IMR-90 (cell line): ENCODE measurements at regions not wholly inside any gene's neighbourhood (a gene's known extent, or its start where the extent isn't known, plus 50 kb on each side); places are given as distances from the start of the nearest gene placed in this dataset.

Experiments
- ATAC-seq: fragments of 200-7000 bp; cut with Tn5 transposase; 2 replicates; pipeline ENCODE4 v1.9.1; 2020; ENCODE audit warnings: low read depth, mild to moderate bottlenecking, moderate library complexity
- BruUV-seq: library from RNA; stranded (reverse); fragments of 400-500 nt; replicated peaks from 2 replicates; lab custom pipeline; 2021; lab: Mats Ljungman, UMichigan
- CTCF ChIA-PET: fragments of 300-600 bp; formaldehyde crosslinking; extraction: SDS; loops from one replicate; lab custom pipeline; 2021; ENCODE audit warnings: antibody characterized with exemption; lab: Yijun Ruan, JAX
- POLR2A ChIA-PET: fragments of 300-600 bp; sonication (Branson Sonifier 250); formaldehyde crosslinking; loops from one replicate; lab custom pipeline; 2022; ENCODE audit warnings: antibody characterized with exemption; ENCODE audit not compliant: unreplicated experiment; lab: Charles Lee
- DNase-seq: peaks from one replicate; pipeline ENCODE4 v3.0.0; 2013
- H2AFZ ChIP-seq: replicated peaks from 2 replicates; pipeline ENCODE3; 2013; ENCODE audit warnings: low read length, mild to moderate bottlenecking; ENCODE audit not compliant: poor library complexity
- H2AK5ac ChIP-seq: 2 replicates; pipeline ENCODE4 v1.6.1; 2013; ENCODE audit warnings: low read depth, low read length, inconsistent platforms
- H2AK9ac ChIP-seq: replicated peaks from 2 replicates; pipeline ENCODE3; 2013; ENCODE audit warnings: mild to moderate bottlenecking, low read depth, low read length, moderate library complexity; ENCODE audit not compliant: poor library complexity
- H2BK120ac ChIP-seq: 2 replicates; pipeline ENCODE4 v1.6.1; 2013; ENCODE audit warnings: low read depth, low read length, inconsistent platforms
- H2BK15ac ChIP-seq: 3 replicates; pipeline ENCODE4 v1.6.1; 2013; ENCODE audit warnings: low read depth, low read length, inconsistent platforms
- H2BK20ac ChIP-seq: 2 replicates; pipeline ENCODE4 v1.6.1; 2013; ENCODE audit warnings: low read depth, mild to moderate bottlenecking, inconsistent platforms, low read length, moderate library complexity
- H2BK5ac ChIP-seq: 2 replicates; pipeline ENCODE4 v1.6.1; 2013; ENCODE audit warnings: mild to moderate bottlenecking, low read depth, low read length, inconsistent platforms; ENCODE audit not compliant: poor library complexity, severe bottlenecking
- H3K14ac ChIP-seq: replicated peaks from 2 replicates; pipeline ENCODE4 v1.6.1; 2013; ENCODE audit warnings: low read depth, low read length, inconsistent platforms
- H3K18ac ChIP-seq: 2 replicates; pipeline ENCODE4 v1.6.1; 2013; ENCODE audit warnings: low read depth, low read length, control low read depth
- H3K23ac ChIP-seq: 2 replicates; pipeline ENCODE4 v1.6.1; 2013; ENCODE audit warnings: low read depth, low read length, inconsistent platforms
- H3K27ac ChIP-seq: 2 replicates; pipeline ENCODE4 v1.5.1; 2013; ENCODE audit warnings: mild to moderate bottlenecking, control low read depth, low read length; ENCODE audit not compliant: insufficient read depth
- H3K27me3 ChIP-seq: 2 replicates; pipeline ENCODE4 v1.6.1; 2013; ENCODE audit warnings: low read length; ENCODE audit not compliant: control insufficient read depth, insufficient read depth
- H3K36me3 ChIP-seq: 2 replicates; pipeline ENCODE4 v1.6.1; 2013; ENCODE audit warnings: low read length, mixed read lengths; ENCODE audit not compliant: control insufficient read depth, insufficient read depth
- H3K4ac ChIP-seq: 2 replicates; pipeline ENCODE4 v1.6.1; 2013; ENCODE audit warnings: low read depth, low read length, inconsistent platforms
- H3K4me1 ChIP-seq: 2 replicates; pipeline ENCODE4 v1.6.1; 2013; ENCODE audit warnings: low read length, mixed read lengths; ENCODE audit not compliant: control insufficient read depth, insufficient read depth
- H3K4me2 ChIP-seq: 2 replicates; pipeline ENCODE4 v1.6.1; 2013; ENCODE audit warnings: low read depth, mild to moderate bottlenecking, control low read depth, low read length, moderate library complexity
- H3K4me3 ChIP-seq: 2 replicates; pipeline ENCODE4 v1.5.1; 2013; ENCODE audit warnings: low read depth, mild to moderate bottlenecking, control low read depth, low read length, moderate library complexity; ENCODE audit not compliant: insufficient read depth
- H3K56ac ChIP-seq: 2 replicates; pipeline ENCODE4 v1.6.1; 2013; ENCODE audit warnings: low read length, inconsistent platforms; ENCODE audit not compliant: insufficient read depth; ENCODE audit errors: extremely low read depth
- H3K79me1 ChIP-seq, 2 experiments: 2 replicates each; pipeline ENCODE4 v1.6.1; 2013; ENCODE audit warnings: low read length in 2 of 2, inconsistent platforms in 1 of 2, low read depth in 1 of 2
- H3K9ac ChIP-seq: 2 replicates; pipeline ENCODE4 v1.6.1; 2013; ENCODE audit warnings: low read depth, low read length, control low read depth
- H3K9me1 ChIP-seq: 2 replicates; pipeline ENCODE4 v1.6.1; 2013; ENCODE audit warnings: low read length, inconsistent platforms; ENCODE audit not compliant: insufficient read depth
- H3K9me3 ChIP-seq: 2 replicates; pipeline ENCODE4 v1.6.1; 2013; ENCODE audit warnings: low read length; ENCODE audit not compliant: control insufficient read depth, insufficient read depth
- H4K20me1 ChIP-seq: 2 replicates; pipeline ENCODE4 v1.6.1; 2013; ENCODE audit warnings: low read length, inconsistent platforms; ENCODE audit not compliant: insufficient read depth
- H4K5ac ChIP-seq: 2 replicates; pipeline ENCODE4 v1.6.1; 2013; ENCODE audit warnings: mild to moderate bottlenecking, low read depth, low read length, control low read depth
- H4K8ac ChIP-seq, 2 experiments: 2 replicates each; pipeline ENCODE4 v1.6.1; 2013; ENCODE audit warnings: low read depth in 2 of 2, low read length in 2 of 2, control low read depth in 1 of 2, inconsistent platforms in 1 of 2
- H4K91ac ChIP-seq: 2 replicates; pipeline ENCODE4 v1.6.1; 2013; ENCODE audit warnings: low read depth, low read length, inconsistent platforms; ENCODE audit not compliant: insufficient read depth
- ELK1 ChIP-seq: fragments of 150-350 bp; IDR thresholded peaks from 2 replicates; pipeline ENCODE4 v1.6.1; 2016; ENCODE audit warnings: low read depth, mild to moderate bottlenecking, low read length, moderate library complexity, borderline replicate concordance
- FOS ChIP-seq: fragments of 150-350 bp; IDR thresholded peaks from 2 replicates; pipeline ENCODE4 v1.6.1; 2016; ENCODE audit warnings: low read depth, low read length
- MAFK ChIP-seq: IDR thresholded peaks from 2 replicates; pipeline ENCODE4 v1.6.1; 2012; ENCODE audit warnings: low read depth, low read length, improper control_type of control experiment
- NFE2L2 ChIP-seq: fragments of 150-350 bp; IDR thresholded peaks from 2 replicates; pipeline ENCODE4 v1.6.1; 2016; ENCODE audit warnings: low read depth, mild to moderate bottlenecking, low read length
- RAD21 ChIP-seq: IDR thresholded peaks from 2 replicates; pipeline ENCODE4 v1.6.1; 2012; ENCODE audit warnings: low read length, improper control_type of control experiment
- RCOR1 ChIP-seq: IDR thresholded peaks from 2 replicates; pipeline ENCODE4 v1.6.1; 2012; ENCODE audit warnings: mild to moderate bottlenecking, low read length, improper control_type of control experiment; ENCODE audit not compliant: insufficient replicate concordance
- dilution Hi-C: fragments of 300-500 bp; cut with HindIII; formaldehyde crosslinking; loops from one replicate; pipeline ENCODE4 v1.14.3; 2018; ENCODE audit warnings: low sequenced_read_pairs; ENCODE audit not compliant: unreplicated experiment
- in situ Hi-C: fragments of 300-500 bp; cut with MboI; formaldehyde crosslinking; loops from 3 replicates; pipeline ENCODE4 v1.14.3; 2019; ENCODE audit warnings: low sequenced_read_pairs, inconsistent platforms, mixed read lengths
- intact Hi-C: fragments of 100-400 bp; cut with micrococcal nuclease; formaldehyde crosslinking; loops from 2 replicates; pipeline ENCODE4 v1.10.0; 2022
- TF ChIP-seq, protein P1 (sequence below): conservative IDR thresholded peaks from 2 replicates; pipeline ENCODE4 v1.5.1; 2012; ENCODE audit warnings: mild to moderate bottlenecking, low read depth, low read length, improper control_type of control experiment

GRCh38 chr1:184878002-184878401 is 96.3 kb downstream of the NIBAN1 start:
- POLR2A ChIA-PET, result no interaction called here

More at GRCh38 chr1:184878002-184878401, 96.3 kb downstream of the NIBAN1 start:
- Histone ChIP-seq H3K27ac (no peak overlapping the region), H3K18ac (no peak overlapping the region), H3K9ac (no peak overlapping the region), H2BK120ac (no peak overlapping the region), H2AFZ (no peak overlapping the region), H3K14ac (no peak overlapping the region), H4K20me1 (no peaks in the 10 kb centered on the region), H3K9me3 (no peaks in the 10 kb centered on the region), H4K8ac (no peak overlapping the region), H3K4ac (no peak overlapping the region), H3K9me1 (peaks cover 5% of the 10 kb centered on the region; the same call in 1 of the 2 replicates), H2BK20ac (no peak overlapping the region), H2AK5ac (no peak overlapping the region), H2BK5ac (no peak overlapping the region), H3K4me3 (no peak overlapping the region), H3K36me3 (no peaks in the 10 kb centered on the region), H3K4me2 (no peak overlapping the region), H2BK15ac (no peak overlapping the region), H2AK9ac (no peak overlapping the region), H3K4me1 (no peaks in the 10 kb centered on the region), H4K5ac (no peak overlapping the region), H3K23ac (no peak overlapping the region), H4K91ac (no peak overlapping the region), H3K79me1 (peaks cover 0 to 4% of the 10 kb centered on the region in 2 experiments; a peak in 1 of 4 replicates), H3K27me3 (no peaks in the 10 kb centered on the region), H3K56ac (no peak overlapping the region)
- no peak for ATAC-seq
- dilution Hi-C loops (no loop called here), intact Hi-C loops (no loop called here), in situ Hi-C loops (no loop called here)
- CTCF ChIA-PET, result interaction anchor here (1.0 kb wide), 1 partner anchor 9 kb away, joined by 3 read pairs; no protein-coding TSS in a partner anchor
- no peak for TF ChIP-seq RCOR1
- TF ChIP-seq, protein P1, sequence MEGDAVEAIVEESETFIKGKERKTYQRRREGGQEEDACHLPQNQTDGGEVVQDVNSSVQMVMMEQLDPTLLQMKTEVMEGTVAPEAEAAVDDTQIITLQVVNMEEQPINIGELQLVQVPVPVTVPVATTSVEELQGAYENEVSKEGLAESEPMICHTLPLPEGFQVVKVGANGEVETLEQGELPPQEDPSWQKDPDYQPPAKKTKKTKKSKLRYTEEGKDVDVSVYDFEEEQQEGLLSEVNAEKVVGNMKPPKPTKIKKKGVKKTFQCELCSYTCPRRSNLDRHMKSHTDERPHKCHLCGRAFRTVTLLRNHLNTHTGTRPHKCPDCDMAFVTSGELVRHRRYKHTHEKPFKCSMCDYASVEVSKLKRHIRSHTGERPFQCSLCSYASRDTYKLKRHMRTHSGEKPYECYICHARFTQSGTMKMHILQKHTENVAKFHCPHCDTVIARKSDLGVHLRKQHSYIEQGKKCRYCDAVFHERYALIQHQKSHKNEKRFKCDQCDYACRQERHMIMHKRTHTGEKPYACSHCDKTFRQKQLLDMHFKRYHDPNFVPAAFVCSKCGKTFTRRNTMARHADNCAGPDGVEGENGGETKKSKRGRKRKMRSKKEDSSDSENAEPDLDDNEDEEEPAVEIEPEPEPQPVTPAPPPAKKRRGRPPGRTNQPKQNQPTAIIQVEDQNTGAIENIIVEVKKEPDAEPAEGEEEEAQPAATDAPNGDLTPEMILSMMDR, result no peak
- no peak for TF ChIP-seq ELK1
- TF ChIP-seq FOS, result no peak
- TF ChIP-seq RAD21, result no peak
- TF ChIP-seq NFE2L2, result no peak
- no peak for TF ChIP-seq MAFK
- no peak for DNase-seq
- BruUV-seq, result no TSS peak
